ENCODE measurements at regions not wholly inside any gene's neighbourhood (a gene's known extent, or its start where the extent isn't known, plus 50 kb on each side); places are given as distances from the start of the nearest gene placed in this dataset.

- DNase-seq (ENCODE audit: low read depth): no peak
- H3K4me3 ChIP-seq (ENCODE audit: low read depth, low read length): no peak overlapping the region
- TF ChIP-seq CTCF (IDR thresholded peaks at IDR 0.05; ENCODE audit: insufficient read depth, low read length): no peak
These were observed 1047.5 kb upstream of the MIR17HG start for GRCh38 chr13:90300015-90300414.

DNA sequence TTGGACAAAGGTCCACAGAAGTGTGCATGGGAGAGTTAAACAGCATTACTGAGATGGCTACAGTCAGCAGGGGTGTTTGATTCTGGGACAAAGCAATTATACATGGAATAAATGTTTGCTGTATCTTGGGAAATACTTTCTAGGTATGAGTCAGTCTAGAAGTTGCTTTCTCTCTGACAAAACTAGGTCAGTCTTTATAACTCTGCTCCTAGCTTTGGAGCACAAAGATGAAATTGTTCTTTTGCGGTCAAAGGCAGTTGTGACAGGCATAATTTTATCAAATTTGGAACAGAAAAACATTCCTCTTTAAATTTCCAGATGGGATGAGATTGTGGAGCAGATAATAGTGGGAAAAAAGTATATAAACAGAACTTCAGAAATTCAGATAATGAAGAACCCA lies 1045.4 kb upstream of the MIR17HG start:
- peak; percentile 64 for DNase-seq (ENCODE audit: low read depth)
- no peak for TF ChIP-seq CTCF (IDR thresholded peaks at IDR 0.05; ENCODE audit: insufficient read depth, low read length)
- H3K4me3 ChIP-seq (ENCODE audit: low read depth, low read length): no peak overlapping the region

GRCh38 chr13:90305796-90306195 lies 1041.7 kb upstream of the MIR17HG start:
- no peak for DNase-seq (ENCODE audit: low read depth)
- no peak for TF ChIP-seq CTCF (IDR thresholded peaks at IDR 0.05; ENCODE audit: insufficient read depth, low read length)
- no peak overlapping the region for H3K4me3 ChIP-seq (ENCODE audit: low read depth, low read length)

- no peak for TF ChIP-seq CTCF (IDR thresholded peaks at IDR 0.05; ENCODE audit: insufficient read depth, low read length)
- no peak for DNase-seq (ENCODE audit: low read depth)
- H3K4me3 ChIP-seq (ENCODE audit: low read depth, low read length): no peak overlapping the region
These were observed 1040.4 kb upstream of the MIR17HG start for GRCh38 chr13:90307136-90307535.

GRCh38 chr13:90308249-90308648 lies 1039.2 kb upstream of the MIR17HG start:
- no peak overlapping the region for H3K4me3 ChIP-seq (ENCODE audit: low read depth, low read length)
- no peak for TF ChIP-seq CTCF (IDR thresholded peaks at IDR 0.05; ENCODE audit: insufficient read depth, low read length)
- DNase-seq (ENCODE audit: low read depth): no peak

GRCh38 chr13:90311929-90312328 lies 1035.6 kb upstream of the MIR17HG start:
- TF ChIP-seq CTCF (IDR thresholded peaks at IDR 0.05; ENCODE audit: insufficient read depth, low read length): no peak
- no peak overlapping the region for H3K4me3 ChIP-seq (ENCODE audit: low read depth, low read length)
- DNase-seq (ENCODE audit: low read depth): no peak

DNA sequence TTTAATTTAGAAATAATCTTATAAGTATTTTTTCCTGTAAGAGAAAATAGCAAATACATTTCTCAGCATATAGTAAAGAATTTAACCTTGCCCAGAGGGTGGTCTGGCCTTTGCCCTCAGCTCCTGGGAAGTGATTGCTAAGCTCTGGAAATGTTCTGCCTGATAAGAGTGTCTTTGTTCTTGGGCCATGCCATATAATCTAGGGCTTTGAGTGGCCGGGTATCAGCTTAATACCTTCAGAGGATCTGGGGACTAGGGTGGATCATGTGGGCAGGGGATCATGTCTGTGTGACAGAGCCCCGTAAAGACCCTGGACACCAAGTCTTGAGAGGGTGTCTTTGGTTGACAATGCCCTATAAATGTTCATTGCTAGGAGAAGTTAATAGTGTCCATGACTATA lies 1032.4 kb upstream of the MIR17HG start:
- no peak for DNase-seq (ENCODE audit: low read depth)
- no peak overlapping the region for H3K4me3 ChIP-seq (ENCODE audit: low read depth, low read length)
- no peak for TF ChIP-seq CTCF (IDR thresholded peaks at IDR 0.05; ENCODE audit: insufficient read depth, low read length)
